ENCODE measurements at regions not wholly inside any gene's neighbourhood (a gene's known extent, or its start where the extent isn't known, plus 50 kb on each side); places are given as distances from the start of the nearest gene placed in this dataset.

GRCh38 chr18:10289951-10290637, 164.3 kb upstream of the APCDD1 start:
- TF ChIP-seq CTCF (IDR thresholded peaks at IDR 0.05), result no peak
- no peak for TF ChIP-seq POLR2A (IDR thresholded peaks at IDR 0.05)
- DNase-seq, result no peak
- Histone ChIP-seq H3K9me3 (no peaks in the 10 kb centered on the region), H3K27me3 (no peaks in the 10 kb centered on the region), H3K36me3 (no peaks in the 10 kb centered on the region), H3K4me3 (no peak overlapping the region), H3K4me1 (peaks cover 0 to 6% (median 0%) of the 10 kb centered on the region in 4 donors), H3K27ac (peak overlapping the region in 1 of 4 donors; percentile 12)

- Histone ChIP-seq H3K27ac (peak overlapping the region in 1 of 4 donors; percentile 12), H3K9me3 (no peaks in the 10 kb centered on the region), H3K4me3 (no peak overlapping the region), H3K4me1 (peaks cover 0 to 3% (median 0%) of the 10 kb centered on the region in 4 donors), H3K36me3 (no peaks in the 10 kb centered on the region), H3K27me3 (no peaks in the 10 kb centered on the region)
- no peak for TF ChIP-seq POLR2A (IDR thresholded peaks at IDR 0.05)
- DNase-seq, result no peak
These were observed 163.7 kb upstream of the APCDD1 start for GRCh38 chr18:10290638-10291235.

GRCh38 chr18:10291568-10291981, 162.9 kb upstream of the APCDD1 start:
- H3K27ac ChIP-seq, result no peak overlapping the region
- H3K4me3 ChIP-seq, result no peak overlapping the region
- H3K27me3 ChIP-seq, result no peaks in the 10 kb centered on the region
- no peak for DNase-seq
- H3K9me3 ChIP-seq, result no peaks in the 10 kb centered on the region
- no peaks in the 10 kb centered on the region for H3K36me3 ChIP-seq
- no peak for TF ChIP-seq CTCF (IDR thresholded peaks at IDR 0.05)
- TF ChIP-seq POLR2A (IDR thresholded peaks at IDR 0.05), result no peak
- no peaks in the 10 kb centered on the region for H3K4me1 ChIP-seq

- DNase-seq, result no peak
- Histone ChIP-seq H3K27ac (no peak overlapping the region), H3K4me1 (no peaks in the 10 kb centered on the region), H3K36me3 (no peaks in the 10 kb centered on the region), H3K9me3 (no peaks in the 10 kb centered on the region), H3K4me3 (no peak overlapping the region), H3K27me3 (no peaks in the 10 kb centered on the region)
- TF ChIP-seq POLR2A (IDR thresholded peaks at IDR 0.05) (no peak), CTCF (IDR thresholded peaks at IDR 0.05) (no peak)
These were observed 160.5 kb upstream of the APCDD1 start for GRCh38 chr18:10293966-10294365.

- H3K9me3 ChIP-seq, result no peaks in the 10 kb centered on the region
- no peaks in the 10 kb centered on the region for H3K4me1 ChIP-seq
- no peak overlapping the region for H3K27ac ChIP-seq
- DNase-seq, result no peak
- H3K36me3 ChIP-seq, result no peaks in the 10 kb centered on the region
- TF ChIP-seq CTCF (IDR thresholded peaks at IDR 0.05) (no peak), POLR2A (IDR thresholded peaks at IDR 0.05) (no peak)
- H3K27me3 ChIP-seq, result no peaks in the 10 kb centered on the region
- H3K4me3 ChIP-seq, result no peak overlapping the region
These were observed 158.7 kb upstream of the APCDD1 start for GRCh38 chr18:10295751-10296150.

- no peak for TF ChIP-seq CTCF (IDR thresholded peaks at IDR 0.05)
- no peak for TF ChIP-seq POLR2A (IDR thresholded peaks at IDR 0.05)
- Histone ChIP-seq H3K27me3 (no peaks in the 10 kb centered on the region), H3K27ac (no peak overlapping the region), H3K4me1 (no peaks in the 10 kb centered on the region), H3K4me3 (no peak overlapping the region), H3K9me3 (no peaks in the 10 kb centered on the region), H3K36me3 (no peaks in the 10 kb centered on the region)
- no peak for DNase-seq
These were observed 157.9 kb upstream of the APCDD1 start for GRCh38 chr18:10296491-10296890.
